ENCODE measurements at regions not wholly inside any gene's neighbourhood (a gene's known extent, or its start where the extent isn't known, plus 50 kb on each side); places are given as distances from the start of the nearest gene placed in this dataset.

DNA sequence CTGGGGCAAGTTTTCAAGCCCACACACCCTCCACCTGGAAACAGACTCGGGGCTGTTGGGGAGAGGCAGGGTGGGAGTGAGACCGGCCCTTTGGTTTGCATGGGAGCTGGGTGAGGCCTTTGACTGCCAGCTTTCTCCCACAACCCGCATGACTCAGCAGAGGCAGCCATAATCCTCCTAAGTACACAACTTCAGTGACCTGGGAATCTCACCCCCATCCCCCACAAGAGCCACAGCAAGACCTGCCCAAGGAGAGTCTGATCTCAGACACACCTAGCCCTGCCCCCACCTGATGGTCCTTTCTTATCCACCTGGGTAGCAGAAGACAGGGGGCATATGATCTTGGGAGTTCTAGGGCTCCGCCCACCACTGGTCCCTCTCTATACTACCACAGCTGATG, 1615.4 kb downstream of the EFNB2 start:
- Histone ChIP-seq H3K4me3 (no peak overlapping the region), H3K36me3 (no peaks in the 10 kb centered on the region), H3K9me3 (no peaks in the 10 kb centered on the region), H3K4me1 (no peaks in the 10 kb centered on the region), H3K27me3 (no peaks in the 10 kb centered on the region), H3K27ac (no peak overlapping the region)
- TF ChIP-seq, protein P1, sequence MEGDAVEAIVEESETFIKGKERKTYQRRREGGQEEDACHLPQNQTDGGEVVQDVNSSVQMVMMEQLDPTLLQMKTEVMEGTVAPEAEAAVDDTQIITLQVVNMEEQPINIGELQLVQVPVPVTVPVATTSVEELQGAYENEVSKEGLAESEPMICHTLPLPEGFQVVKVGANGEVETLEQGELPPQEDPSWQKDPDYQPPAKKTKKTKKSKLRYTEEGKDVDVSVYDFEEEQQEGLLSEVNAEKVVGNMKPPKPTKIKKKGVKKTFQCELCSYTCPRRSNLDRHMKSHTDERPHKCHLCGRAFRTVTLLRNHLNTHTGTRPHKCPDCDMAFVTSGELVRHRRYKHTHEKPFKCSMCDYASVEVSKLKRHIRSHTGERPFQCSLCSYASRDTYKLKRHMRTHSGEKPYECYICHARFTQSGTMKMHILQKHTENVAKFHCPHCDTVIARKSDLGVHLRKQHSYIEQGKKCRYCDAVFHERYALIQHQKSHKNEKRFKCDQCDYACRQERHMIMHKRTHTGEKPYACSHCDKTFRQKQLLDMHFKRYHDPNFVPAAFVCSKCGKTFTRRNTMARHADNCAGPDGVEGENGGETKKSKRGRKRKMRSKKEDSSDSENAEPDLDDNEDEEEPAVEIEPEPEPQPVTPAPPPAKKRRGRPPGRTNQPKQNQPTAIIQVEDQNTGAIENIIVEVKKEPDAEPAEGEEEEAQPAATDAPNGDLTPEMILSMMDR (IDR thresholded peaks at IDR 0.05): no peak
- no peak for DNase-seq (ENCODE audit: low spot score)

DNA sequence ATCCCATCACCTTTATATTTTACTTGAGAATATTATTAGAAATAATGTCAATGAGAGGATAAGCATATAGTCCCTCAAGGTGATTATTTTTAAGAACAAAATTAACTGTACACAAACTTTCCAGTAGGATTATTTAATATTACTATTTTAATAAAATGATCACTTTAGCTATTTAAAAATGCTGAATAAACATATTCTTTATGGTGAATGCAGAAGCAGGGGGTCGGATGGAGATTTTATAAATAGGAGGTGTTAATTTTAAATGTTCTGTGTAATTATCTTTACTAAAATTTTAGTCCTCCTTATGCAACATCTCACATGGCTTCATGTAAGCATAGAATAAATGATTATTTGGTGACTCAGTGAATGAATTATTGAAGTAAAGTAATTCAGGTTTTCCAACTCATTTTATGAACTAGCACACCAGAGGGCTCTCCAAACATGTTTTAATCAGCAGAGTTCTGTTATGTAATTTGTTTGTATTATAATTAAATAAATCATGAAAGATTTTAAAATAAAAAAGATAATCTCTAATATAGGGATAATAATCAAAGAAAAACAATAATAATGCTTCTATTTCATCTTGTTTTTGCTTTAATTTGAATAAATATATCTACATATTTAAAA, 1635.2 kb downstream of the EFNB2 start:
- TF ChIP-seq, protein P1 (IDR thresholded peaks at IDR 0.05): no peak
- no peaks in the 10 kb centered on the region for H3K27me3 ChIP-seq
- no peak for DNase-seq (ENCODE audit: low spot score)
- no peak overlapping the region for H3K4me3 ChIP-seq
- H3K4me1 ChIP-seq: no peaks in the 10 kb centered on the region
- H3K36me3 ChIP-seq: no peaks in the 10 kb centered on the region
- H3K9me3 ChIP-seq: no peaks in the 10 kb centered on the region
- no peak overlapping the region for H3K27ac ChIP-seq

DNA sequence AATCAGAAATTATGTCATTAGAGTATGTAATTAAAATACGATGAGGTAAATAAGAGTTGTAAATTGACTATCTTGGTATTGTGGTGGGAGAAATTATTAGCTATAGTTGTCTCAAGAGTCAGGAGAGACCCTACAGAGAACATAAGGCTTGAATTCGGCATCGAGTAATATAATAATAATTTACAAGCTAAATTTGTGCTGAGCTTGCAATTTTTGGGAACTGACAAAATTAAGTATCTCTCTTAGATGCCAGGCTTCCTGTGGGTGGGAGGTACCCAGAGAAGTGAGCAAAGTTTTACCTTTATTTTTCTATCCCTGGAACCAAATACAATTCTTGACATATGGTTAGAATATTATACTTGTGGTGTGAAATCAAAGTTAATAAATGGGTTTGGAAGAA, 1637.0 kb downstream of the EFNB2 start:
- no peaks in the 10 kb centered on the region for H3K9me3 ChIP-seq
- H3K4me3 ChIP-seq: no peak overlapping the region
- H3K27me3 ChIP-seq: no peaks in the 10 kb centered on the region
- H3K27ac ChIP-seq: no peak overlapping the region
- DNase-seq (ENCODE audit: low spot score): no peak
- H3K4me1 ChIP-seq: no peaks in the 10 kb centered on the region
- TF ChIP-seq, protein P1 (IDR thresholded peaks at IDR 0.05): no peak
- H3K36me3 ChIP-seq: no peaks in the 10 kb centered on the region

DNA sequence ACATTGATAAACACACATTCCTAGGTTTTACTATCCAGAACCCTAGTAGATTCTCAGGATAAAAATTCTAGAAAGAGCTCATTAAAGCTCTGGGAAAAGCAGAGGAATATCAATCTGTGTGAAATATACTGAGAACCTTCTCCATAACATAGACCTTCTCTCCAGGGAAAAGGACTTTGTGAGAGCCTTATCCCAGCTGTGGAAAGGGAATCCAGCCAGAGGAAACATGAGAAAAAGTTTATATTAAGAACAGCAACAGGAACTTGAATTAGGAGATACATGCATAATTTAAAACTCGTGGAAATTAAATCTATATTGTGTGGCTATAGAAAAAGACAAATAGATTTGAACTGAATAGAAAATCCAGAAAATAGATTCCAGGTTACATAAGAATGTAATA, 1639.9 kb downstream of the EFNB2 start:
- DNase-seq (ENCODE audit: low spot score): no peak
- Histone ChIP-seq H3K27me3 (no peaks in the 10 kb centered on the region), H3K4me1 (no peaks in the 10 kb centered on the region), H3K4me3 (no peak overlapping the region), H3K36me3 (no peaks in the 10 kb centered on the region), H3K27ac (no peak overlapping the region), H3K9me3 (no peaks in the 10 kb centered on the region)
- TF ChIP-seq, protein P1 (IDR thresholded peaks at IDR 0.05): no peak

DNA sequence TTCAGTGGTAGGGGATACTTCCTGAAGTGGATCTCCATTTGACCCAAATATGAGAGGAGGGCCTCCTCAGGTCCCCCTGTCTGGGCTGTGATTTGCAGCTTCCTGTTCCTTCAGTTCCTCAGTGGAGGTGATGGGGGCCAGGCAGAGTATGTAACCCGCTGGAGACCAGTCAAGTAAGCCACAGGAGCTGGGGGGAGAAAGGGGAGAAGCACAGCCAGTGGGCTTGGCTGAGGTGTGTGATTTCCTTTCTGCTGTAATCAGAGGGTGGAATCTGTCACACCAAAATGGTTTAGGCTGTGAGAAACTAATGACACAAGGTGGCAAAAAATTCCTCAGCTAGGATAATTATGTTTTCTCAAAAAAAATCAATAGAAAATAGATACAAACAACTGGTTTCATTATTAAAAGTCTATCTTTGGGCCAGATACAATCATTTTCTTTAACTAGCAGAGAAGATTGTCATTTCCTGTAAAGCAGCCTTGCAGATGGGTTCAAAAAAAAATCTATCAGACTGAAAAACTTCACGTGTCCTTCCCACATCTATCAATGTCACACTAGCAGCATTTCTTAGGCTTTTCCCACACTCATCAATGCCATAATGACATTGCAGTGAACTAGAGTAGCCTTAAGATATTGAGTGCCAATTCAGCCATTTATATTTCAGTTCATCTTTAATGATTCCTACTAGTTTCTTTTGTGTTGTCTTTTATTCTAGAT, 1660.3 kb downstream of the EFNB2 start:
- no peak for DNase-seq (ENCODE audit: low spot score)
- Histone ChIP-seq H3K4me1 (no peaks in the 10 kb centered on the region), H3K36me3 (no peaks in the 10 kb centered on the region), H3K4me3 (no peak overlapping the region), H3K9me3 (peaks cover 0 to 4% of the 10 kb centered on the region in 2 donors), H3K27me3 (no peaks in the 10 kb centered on the region), H3K27ac (no peak overlapping the region)
- TF ChIP-seq, protein P1 (IDR thresholded peaks at IDR 0.05): no peak

All from right atrium auricular region (tissue), 2 donors.